ENCODE measurements at regions not wholly inside any gene's neighbourhood (a gene's known extent, or its start where the extent isn't known, plus 50 kb on each side); places are given as distances from the start of the nearest gene placed in this dataset.

DNA sequence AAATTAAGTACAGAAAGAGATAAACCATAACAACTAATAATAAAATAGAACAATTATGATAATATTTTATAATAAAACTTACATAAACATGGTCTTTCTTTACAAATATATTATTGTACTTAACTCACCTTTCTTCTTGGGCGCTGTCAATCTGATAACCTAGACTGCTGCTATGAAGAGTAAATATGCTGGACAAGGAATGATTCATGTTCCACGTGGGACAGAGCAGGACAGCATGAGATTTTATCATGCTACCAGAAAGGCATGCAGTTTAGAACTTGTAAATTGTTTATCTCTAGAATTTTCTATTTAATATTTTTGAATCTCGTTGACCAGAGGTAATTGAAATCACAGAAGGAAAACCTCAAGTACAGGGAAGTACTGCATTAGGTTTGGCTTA is 210.7 kb downstream of the ANKRD30B start:
- 42 to 48% methylated on average over 3 of the region's 3 CpGs for WGBS, 2 donors

DNA sequence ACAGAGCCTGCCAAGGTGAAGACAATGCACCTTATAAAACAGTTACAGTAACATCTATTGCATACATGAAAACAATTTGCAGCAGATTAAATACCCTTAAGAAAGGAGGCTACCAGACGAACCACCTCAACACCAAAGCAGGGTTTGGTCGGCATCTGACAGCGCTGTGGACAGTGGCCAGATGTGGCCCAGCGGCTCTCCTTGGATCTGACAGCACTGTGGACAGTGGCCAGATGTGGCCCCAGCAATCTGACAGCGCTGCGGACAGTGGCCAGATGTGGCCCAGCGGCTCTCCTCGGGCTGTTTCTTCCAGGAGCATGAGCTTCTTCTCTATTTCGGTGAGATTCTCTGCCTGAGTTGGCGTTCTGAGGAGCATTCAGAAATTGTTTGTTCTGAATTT is 211.6 kb downstream of the ANKRD30B start:
- Histone ChIP-seq H3K27ac (no peak overlapping the region), H3K4me1 (no peaks in the 10 kb centered on the region), H3K27me3 (no peaks in the 10 kb centered on the region), H3K9me3 (peaks cover 0 to 17% (median 0%) of the 10 kb centered on the region in 3 donors), H3K4me3 (no peak overlapping the region), H3K36me3 (no peaks in the 10 kb centered on the region)
- intact Hi-C loops (cut with DNase I): no loop called here
- no peak for TF ChIP-seq POLR2A (IDR thresholded peaks at IDR 0.05)
- TF ChIP-seq, protein P1, sequence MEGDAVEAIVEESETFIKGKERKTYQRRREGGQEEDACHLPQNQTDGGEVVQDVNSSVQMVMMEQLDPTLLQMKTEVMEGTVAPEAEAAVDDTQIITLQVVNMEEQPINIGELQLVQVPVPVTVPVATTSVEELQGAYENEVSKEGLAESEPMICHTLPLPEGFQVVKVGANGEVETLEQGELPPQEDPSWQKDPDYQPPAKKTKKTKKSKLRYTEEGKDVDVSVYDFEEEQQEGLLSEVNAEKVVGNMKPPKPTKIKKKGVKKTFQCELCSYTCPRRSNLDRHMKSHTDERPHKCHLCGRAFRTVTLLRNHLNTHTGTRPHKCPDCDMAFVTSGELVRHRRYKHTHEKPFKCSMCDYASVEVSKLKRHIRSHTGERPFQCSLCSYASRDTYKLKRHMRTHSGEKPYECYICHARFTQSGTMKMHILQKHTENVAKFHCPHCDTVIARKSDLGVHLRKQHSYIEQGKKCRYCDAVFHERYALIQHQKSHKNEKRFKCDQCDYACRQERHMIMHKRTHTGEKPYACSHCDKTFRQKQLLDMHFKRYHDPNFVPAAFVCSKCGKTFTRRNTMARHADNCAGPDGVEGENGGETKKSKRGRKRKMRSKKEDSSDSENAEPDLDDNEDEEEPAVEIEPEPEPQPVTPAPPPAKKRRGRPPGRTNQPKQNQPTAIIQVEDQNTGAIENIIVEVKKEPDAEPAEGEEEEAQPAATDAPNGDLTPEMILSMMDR (IDR thresholded peaks at IDR 0.05): no peak
- 73 to 80% methylated on average over 6 to 10 of the region's 10 CpGs for WGBS, 2 donors
- no peak for DNase-seq

More for the DNA sequence above, 210.7 kb downstream of the ANKRD30B start:
- intact Hi-C loops (cut with DNase I): no loop called here
- no peaks in the 10 kb centered on the region for H3K4me1 ChIP-seq
- DNase-seq: no peak
- no peaks in the 10 kb centered on the region for H3K36me3 ChIP-seq
- peaks cover 0 to 17% (median 0%) of the 10 kb centered on the region in 3 donors for H3K9me3 ChIP-seq
- TF ChIP-seq, protein P1 (IDR thresholded peaks at IDR 0.05): no peak
- no peak for TF ChIP-seq POLR2A (IDR thresholded peaks at IDR 0.05)
- no peaks in the 10 kb centered on the region for H3K27me3 ChIP-seq
- no peak overlapping the region for H3K27ac ChIP-seq
- H3K4me3 ChIP-seq: no peak overlapping the region

DNA sequence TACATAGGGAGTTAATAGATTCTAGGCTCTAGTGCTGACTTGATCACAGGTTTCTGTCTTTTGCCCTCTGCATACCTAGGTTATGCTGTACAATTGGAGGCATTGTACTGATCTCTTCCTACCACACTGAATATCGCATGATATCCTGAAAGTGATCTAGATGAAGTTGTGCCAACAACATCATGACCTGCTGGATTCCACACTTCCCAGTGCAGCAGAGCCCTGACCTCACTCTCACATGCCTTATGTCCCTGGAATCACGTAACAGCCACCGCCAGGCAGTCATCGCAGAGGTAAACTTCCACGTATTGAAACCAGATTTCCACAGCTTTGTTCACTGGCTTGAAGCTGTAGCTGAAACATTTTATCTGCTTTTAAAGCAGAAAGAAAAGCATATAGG is 214.0 kb downstream of the ANKRD30B start:
- H3K36me3 ChIP-seq: no peaks in the 10 kb centered on the region

DNA sequence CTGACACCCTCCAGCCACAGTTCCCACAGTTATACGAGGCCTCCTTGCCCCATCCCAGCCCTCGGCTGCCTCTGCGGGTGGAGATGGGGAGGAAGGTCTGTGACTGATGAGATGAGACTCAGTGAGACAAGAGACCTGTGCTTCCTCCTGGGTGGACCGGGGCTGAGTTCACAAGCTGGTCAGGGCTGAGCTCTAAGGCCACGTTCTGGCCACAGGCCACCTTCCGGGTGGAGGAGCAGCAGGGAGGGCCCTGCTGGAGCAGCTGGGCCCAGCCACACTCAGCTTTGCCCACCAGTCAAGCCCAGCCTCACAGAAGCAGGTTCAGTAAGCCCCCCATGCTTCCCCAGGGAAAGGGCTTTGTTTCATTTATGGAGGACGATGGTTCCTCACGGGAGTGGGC is 214.7 kb downstream of the ANKRD30B start:
- no peak overlapping the region for H3K27ac ChIP-seq
- intact Hi-C loops (cut with DNase I): no loop called here
- H3K9me3 ChIP-seq: peaks cover 0 to 10% (median 0%) of the 10 kb centered on the region in 3 donors
- DNase-seq: no peak
- H3K4me3 ChIP-seq: no peak overlapping the region
- no peaks in the 10 kb centered on the region for H3K27me3 ChIP-seq
- H3K36me3 ChIP-seq: no peaks in the 10 kb centered on the region
- TF ChIP-seq, protein P1 (IDR thresholded peaks at IDR 0.05): no peak
- TF ChIP-seq POLR2A (IDR thresholded peaks at IDR 0.05): no peak
- WGBS, 2 donors: 71 to 80% methylated on average over 5 to 7 of the region's 8 CpGs
- no peaks in the 10 kb centered on the region for H3K4me1 ChIP-seq

More for the DNA sequence above, 214.0 kb downstream of the ANKRD30B start:
- WGBS, 2 donors: 60 to 70% methylated on average over 4 to 5 of the region's 5 CpGs
- intact Hi-C loops (cut with DNase I): no loop called here
- peaks cover 0 to 13% (median 0%) of the 10 kb centered on the region in 3 donors for H3K9me3 ChIP-seq
- H3K4me1 ChIP-seq: no peaks in the 10 kb centered on the region
- H3K4me3 ChIP-seq: no peak overlapping the region
- no peak overlapping the region for H3K27ac ChIP-seq
- no peak for TF ChIP-seq POLR2A (IDR thresholded peaks at IDR 0.05)
- TF ChIP-seq, protein P1 (IDR thresholded peaks at IDR 0.05): no peak
- DNase-seq: no peak
- H3K27me3 ChIP-seq: no peaks in the 10 kb centered on the region

DNA sequence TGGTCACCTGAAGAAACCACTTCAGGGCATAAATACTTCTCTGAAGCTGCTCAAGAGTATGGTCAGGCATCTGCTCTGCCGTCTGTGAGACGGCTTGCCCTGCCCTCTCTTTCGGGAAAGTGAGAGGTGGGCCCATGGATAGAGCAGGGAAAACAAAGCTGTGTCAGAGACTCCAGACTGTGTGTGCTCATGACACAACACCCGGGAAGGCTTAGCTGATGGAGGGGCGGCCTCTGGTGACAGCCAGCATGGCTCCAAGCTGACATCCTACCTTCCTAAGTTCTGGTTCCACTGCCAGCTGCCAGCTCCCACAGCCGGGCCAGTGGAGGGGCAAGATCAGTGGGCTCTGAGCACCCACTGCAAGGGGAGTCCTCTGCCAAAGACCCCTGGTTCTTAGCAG is 215.3 kb downstream of the ANKRD30B start:
- TF ChIP-seq, protein P1 (IDR thresholded peaks at IDR 0.05): no peak
- no peak for TF ChIP-seq POLR2A (IDR thresholded peaks at IDR 0.05)
- Histone ChIP-seq H3K9me3 (peaks cover 0 to 10% (median 0%) of the 10 kb centered on the region in 3 donors), H3K36me3 (no peaks in the 10 kb centered on the region), H3K27me3 (no peaks in the 10 kb centered on the region), H3K4me3 (no peak overlapping the region), H3K27ac (no peak overlapping the region), H3K4me1 (no peaks in the 10 kb centered on the region)
- intact Hi-C loops (cut with DNase I): no loop called here
- 100% methylated on average over 1 of the region's 6 CpGs; no CpG with 5 or more reads in 1 of the 2 donors for WGBS, 2 donors
- DNase-seq: no peak

Data from esophagus squamous epithelium (tissue), 5 donors.